NB4 (cell line): ENCODE measurements at regions not wholly inside any gene's neighbourhood (a gene's known extent, or its start where the extent isn't known, plus 50 kb on each side); places are given as distances from the start of the nearest gene placed in this dataset.

ENCODE experiments used
- MYC ChIP-seq: IDR thresholded peaks from 2 replicates; pipeline ENCODE4 v1.6.1; 2011; ENCODE audit warnings: low read depth, low read length
- TF ChIP-seq, protein P1 (sequence below): IDR thresholded peaks from one replicate; pipeline ENCODE4 v1.5.1; 2012; ENCODE audit warnings: low read depth, low read length

GRCh38 chr3:111352585-111352984, 189.4 kb upstream of the CD96 start:
- TF ChIP-seq, protein P1, sequence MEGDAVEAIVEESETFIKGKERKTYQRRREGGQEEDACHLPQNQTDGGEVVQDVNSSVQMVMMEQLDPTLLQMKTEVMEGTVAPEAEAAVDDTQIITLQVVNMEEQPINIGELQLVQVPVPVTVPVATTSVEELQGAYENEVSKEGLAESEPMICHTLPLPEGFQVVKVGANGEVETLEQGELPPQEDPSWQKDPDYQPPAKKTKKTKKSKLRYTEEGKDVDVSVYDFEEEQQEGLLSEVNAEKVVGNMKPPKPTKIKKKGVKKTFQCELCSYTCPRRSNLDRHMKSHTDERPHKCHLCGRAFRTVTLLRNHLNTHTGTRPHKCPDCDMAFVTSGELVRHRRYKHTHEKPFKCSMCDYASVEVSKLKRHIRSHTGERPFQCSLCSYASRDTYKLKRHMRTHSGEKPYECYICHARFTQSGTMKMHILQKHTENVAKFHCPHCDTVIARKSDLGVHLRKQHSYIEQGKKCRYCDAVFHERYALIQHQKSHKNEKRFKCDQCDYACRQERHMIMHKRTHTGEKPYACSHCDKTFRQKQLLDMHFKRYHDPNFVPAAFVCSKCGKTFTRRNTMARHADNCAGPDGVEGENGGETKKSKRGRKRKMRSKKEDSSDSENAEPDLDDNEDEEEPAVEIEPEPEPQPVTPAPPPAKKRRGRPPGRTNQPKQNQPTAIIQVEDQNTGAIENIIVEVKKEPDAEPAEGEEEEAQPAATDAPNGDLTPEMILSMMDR, result no peak
- TF ChIP-seq MYC, result no peak
